HL-60 (cell line): ENCODE measurements at regions not wholly inside any gene's neighbourhood (a gene's known extent, or its start where the extent isn't known, plus 50 kb on each side); places are given as distances from the start of the nearest gene placed in this dataset.

Experiments
- POLR2AphosphoS5 ChIP-seq: IDR thresholded peaks from 2 replicates; pipeline ENCODE4 v1.6.1; 2012; ENCODE audit warnings: low read depth
- TF ChIP-seq, protein P1 (sequence below): IDR thresholded peaks from one replicate; pipeline ENCODE4 v1.5.1; 2011; ENCODE audit warnings: low read length, control low read depth, inconsistent platforms; ENCODE audit not compliant: insufficient read depth

DNA sequence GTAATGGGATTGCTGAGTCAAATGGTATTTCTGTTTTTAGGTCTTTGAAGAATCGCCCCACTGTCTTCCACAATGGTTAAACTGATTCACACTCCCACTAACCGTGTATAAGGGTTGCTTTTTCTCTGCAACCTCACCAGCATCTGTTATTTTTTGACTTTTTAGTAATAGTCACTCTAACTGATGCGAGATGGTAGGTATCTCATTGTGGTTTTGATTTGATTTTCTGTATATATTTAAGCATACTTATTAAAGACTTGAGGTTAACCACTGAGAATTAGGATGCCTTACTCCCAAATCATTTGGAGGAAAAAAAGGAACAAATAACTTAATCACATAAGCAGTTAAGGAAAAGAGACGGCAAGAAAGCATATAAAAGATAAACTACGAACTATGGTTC, 181.6 kb upstream of the FST start:
- TF ChIP-seq POLR2AphosphoS5 = no peak
- TF ChIP-seq, protein P1, sequence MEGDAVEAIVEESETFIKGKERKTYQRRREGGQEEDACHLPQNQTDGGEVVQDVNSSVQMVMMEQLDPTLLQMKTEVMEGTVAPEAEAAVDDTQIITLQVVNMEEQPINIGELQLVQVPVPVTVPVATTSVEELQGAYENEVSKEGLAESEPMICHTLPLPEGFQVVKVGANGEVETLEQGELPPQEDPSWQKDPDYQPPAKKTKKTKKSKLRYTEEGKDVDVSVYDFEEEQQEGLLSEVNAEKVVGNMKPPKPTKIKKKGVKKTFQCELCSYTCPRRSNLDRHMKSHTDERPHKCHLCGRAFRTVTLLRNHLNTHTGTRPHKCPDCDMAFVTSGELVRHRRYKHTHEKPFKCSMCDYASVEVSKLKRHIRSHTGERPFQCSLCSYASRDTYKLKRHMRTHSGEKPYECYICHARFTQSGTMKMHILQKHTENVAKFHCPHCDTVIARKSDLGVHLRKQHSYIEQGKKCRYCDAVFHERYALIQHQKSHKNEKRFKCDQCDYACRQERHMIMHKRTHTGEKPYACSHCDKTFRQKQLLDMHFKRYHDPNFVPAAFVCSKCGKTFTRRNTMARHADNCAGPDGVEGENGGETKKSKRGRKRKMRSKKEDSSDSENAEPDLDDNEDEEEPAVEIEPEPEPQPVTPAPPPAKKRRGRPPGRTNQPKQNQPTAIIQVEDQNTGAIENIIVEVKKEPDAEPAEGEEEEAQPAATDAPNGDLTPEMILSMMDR = no peak
